HG02623 (cell line): ENCODE measurements at regions not wholly inside any gene's neighbourhood (a gene's known extent, or its start where the extent isn't known, plus 50 kb on each side); places are given as distances from the start of the nearest gene placed in this dataset.

Experiments
- ATAC-seq: cut with Tn5 transposase; IDR thresholded peaks from one replicate; pipeline ENCODE4 v1.9.1; 2021; ENCODE audit warnings: moderate library complexity; ENCODE audit not compliant: unreplicated experiment

- ATAC-seq, result no peak
These were observed 741.4 kb upstream of the LRRTM4 start for GRCh38 chr2:78263571-78263970.

DNA sequence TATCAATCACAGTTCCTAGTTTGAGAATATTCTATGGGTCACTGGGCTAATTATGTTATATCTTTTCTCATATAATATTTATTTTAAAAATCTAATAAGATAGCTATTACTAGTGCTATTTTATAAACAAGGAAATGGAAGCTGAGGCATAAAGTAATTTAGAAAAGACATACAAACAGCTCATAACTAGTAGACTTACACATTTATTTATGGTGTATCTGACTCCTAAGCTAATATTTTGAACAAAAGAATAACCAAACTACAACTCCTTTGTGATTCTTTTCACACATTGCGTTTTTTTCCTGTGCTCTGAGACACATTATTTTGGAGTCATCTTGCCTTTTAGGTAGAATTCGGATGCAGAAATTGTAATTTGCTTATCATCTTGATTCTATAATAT lies 742.0 kb upstream of the LRRTM4 start:
- no peak for ATAC-seq

DNA sequence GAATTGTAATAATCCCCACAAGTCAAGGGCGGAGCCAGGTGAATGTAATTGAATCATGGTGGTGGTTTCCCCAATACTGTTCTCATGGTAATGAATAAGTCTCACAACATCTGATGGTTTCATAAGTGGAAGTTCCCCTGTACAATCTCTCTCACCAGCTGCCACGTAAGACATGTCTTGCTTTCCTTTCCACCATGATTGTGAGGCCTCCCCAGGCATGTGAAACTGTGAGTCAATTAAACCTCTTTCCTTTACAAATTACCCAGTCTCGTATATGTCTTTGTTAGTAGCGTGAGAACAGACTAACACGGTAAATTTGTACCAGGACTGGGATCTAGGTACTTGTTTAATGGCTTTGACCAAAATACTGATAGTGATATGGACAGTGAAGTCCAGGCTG lies 744.3 kb upstream of the REG3G start:
- no peak for ATAC-seq

DNA sequence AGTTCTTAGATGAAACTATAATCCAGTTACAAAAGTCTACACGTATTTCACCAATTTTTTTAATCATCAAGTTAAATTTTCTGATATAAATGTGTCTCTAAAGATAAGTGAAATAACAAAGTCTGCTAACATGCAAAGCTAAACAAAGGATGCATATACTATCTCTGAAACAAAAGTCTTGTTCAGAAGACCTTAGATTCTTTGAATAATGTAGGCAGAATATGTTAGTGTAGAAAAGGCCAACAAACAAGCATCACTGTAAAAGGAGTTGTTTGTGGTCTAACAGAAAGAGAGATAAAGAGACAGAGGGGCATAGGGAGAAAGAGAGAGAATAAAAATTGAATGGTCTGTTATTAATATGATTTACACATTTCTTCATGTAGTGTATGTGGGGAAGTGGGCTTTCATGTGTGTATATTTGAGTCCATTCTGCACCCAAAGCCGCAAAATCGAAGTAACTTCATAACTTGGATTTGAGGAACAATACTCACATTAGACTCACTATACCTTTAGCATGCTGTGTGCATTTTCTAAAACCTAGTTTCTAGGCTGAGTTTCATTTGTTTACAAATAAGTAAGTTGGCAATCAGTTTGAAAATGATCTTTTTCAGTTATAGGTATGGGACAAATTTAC lies 734.8 kb upstream of the REG3G start:
- no peak for ATAC-seq

- ATAC-seq, result no peak
These were observed 731.7 kb upstream of the REG3G start for GRCh38 chr2:78293768-78294167.

DNA sequence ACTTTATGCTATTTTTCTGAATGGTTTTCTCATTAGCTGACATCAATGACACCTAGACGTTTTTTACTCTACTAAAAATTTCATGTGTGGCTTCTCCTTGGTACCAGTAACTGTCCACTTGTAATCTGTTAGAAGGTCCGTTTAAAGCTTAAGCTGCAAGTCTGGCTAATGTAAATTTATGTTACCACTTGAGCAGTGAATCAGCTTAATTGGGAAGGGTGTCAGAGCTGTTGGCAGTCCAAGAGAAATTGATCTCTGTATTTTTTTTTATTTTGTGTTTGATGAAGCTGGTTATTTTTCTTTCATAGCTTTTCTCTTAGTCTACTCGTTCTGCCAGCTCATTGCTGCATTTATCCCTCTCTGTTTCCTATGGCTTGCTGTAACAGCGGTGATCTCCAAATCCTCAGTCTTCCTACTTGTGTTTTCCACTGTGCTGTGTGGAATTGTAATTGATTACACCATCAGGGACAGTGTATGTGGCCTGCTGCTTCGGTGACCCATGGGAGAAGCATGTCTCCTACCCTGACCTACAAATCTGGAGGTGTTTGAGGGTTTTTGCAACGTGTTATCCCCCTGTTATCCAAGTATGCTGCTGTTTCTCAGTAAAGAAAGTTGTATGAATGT lies 724.2 kb upstream of the REG3G start:
- ATAC-seq, result no peak

GRCh38 chr2:78304678-78305077 lies 720.8 kb upstream of the REG3G start:
- ATAC-seq, result no peak

DNA sequence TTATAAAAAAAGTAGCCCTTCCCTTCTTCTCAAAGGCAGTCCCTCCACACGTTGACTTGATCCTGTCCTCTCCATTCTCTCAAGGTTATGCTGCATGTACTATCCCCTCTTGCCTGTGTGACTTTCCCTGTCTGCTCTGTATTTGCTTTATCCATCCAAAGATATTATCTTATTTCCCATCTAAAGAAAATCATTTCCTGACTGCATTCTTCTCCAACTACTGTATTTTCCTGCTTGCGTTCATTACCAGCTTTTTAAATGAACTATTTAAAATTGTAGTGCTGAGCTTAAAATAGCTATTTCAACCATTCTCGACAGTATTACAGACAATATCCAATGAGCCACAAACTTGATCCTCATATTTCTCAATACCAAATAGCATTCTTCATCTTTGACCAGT lies 716.0 kb upstream of the REG3G start:
- no peak for ATAC-seq

DNA sequence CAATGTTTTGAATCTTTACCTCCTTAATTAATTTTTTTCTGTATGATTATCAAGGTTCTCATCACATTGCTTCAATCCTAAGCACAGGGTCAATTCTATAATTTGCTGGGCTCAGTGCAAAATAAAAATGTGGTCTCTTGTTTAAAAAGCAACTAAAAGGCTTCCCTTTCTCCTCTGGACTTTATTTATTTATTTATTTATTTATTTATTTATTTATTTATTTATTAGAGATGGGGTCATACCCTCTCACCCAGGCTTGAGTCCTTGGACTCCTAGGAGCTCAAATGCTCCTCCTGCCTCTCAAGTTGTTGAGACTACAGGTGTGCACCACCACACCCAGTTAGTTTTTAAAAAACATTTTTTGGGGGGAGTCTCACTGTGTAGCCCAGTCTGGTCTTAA lies 710.1 kb upstream of the REG3G start:
- ATAC-seq, result no peak

GRCh38 chr2:78318275-78318674 lies 707.2 kb upstream of the REG3G start:
- ATAC-seq, result no peak

DNA sequence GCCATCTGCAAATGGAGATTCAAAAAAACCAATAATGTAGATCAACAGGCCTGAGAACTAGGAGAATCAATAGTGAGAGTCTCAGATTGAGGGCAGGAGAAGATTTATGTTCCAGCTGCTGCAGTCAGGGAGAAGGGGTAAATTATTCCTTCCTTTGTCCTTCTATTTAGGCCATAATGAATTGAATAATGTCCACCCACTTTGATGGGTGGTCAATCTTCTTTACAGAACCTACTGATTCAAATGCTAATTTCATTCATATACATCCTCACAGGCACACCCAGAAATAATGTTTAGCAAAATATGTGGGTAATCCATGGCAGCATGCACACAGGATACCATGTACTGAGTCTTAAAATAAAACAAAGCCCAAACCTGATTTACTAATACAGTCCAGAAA lies 695.3 kb upstream of the REG3G start:
- no peak for ATAC-seq

- no peak for ATAC-seq
These were observed 674.3 kb upstream of the REG3G start for GRCh38 chr2:78351208-78351607.

GRCh38 chr2:78353168-78353567 lies 672.3 kb upstream of the REG3G start:
- ATAC-seq, result no peak

DNA sequence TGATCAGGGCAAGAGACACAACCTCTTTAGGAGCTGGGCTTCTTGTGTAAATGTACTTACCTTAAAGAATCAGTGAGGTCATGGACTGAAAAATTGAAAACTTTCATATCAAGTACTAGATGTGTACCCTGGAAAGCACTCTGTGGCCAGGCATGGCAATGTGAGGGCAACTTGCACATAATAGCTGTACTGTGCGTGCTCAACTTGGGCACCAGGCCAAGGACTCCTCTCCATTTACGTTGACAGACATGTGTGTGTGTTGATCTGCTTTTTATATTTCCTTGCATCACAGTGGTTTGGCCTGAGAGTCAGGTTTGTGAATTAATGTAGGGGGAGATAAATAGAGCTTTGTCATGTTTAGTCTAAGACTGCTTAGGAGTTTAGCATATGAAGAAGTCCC lies 669.5 kb upstream of the REG3G start:
- ATAC-seq, result no peak

DNA sequence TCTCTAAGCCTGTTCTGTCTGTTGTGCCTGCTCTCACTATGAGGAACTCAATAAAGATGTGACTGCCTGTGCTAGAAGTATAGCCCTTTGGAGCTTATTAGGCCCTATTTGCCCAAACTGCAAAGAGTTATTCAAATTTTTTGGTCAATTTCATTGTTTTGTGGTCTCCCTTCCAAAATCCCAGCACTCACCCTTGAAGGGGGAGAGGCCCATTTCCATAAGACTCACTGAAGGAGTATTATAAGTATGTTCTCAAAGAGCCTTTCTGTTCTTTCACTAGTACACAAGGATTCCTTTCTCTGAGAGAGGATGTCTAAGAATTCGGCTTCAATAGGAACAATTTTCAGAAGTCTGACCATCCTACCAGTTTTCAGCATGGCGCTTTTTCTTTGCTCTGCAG lies 641.9 kb upstream of the REG3G start:
- ATAC-seq, result no peak

DNA sequence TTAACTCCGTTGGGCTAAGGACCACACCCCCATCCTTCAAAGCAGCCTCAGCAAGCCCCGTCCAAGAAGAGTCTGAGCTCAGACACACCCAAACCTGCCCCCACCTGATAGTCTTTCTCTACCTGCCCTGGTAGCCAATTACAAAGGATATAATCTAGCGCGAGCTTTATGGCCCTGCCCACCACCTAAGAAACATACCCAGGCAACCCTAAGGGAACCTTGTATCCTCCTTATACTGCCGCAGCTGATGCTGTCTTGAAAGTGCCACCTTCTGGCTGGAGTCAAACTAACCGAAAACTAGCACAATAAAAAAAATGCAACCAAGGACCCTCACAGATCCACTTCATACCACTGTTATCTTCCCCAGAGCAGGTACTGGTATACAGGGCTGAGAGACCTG lies 628.3 kb upstream of the REG3G start:
- ATAC-seq, result no peak

GRCh38 chr2:78407960-78408794 lies 617.3 kb upstream of the REG3G start:
- no peak for ATAC-seq

- no peak for ATAC-seq
These were observed 616.7 kb upstream of the REG3G start for GRCh38 chr2:78408795-78409118.

- no peak for ATAC-seq
These were observed 614.2 kb upstream of the REG3G start for GRCh38 chr2:78411303-78411702.

GRCh38 chr2:78416625-78417300 lies 608.7 kb upstream of the REG3G start:
- ATAC-seq, result no peak

DNA sequence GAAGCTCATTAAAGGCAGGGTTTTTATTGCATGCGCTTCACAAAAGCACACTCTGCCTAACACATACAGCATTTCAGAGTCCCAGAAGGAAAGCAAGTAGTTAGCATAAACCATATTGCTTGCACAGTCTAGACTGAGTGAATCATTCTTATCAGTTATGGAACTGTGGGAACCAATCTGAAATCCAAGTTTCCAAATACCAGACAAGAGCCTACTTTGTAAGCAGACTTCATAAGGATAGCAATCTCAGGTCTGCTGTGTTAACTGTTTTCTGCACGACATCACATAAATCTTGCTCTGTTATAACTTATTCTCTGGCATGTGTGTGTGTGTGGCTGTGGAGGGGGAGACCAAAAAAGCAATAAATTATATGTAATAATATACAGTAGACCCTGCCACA lies 608.1 kb upstream of the REG3G start:
- ATAC-seq, result no peak

GRCh38 chr2:78418021-78418420 lies 607.5 kb upstream of the REG3G start:
- no peak for ATAC-seq
